Stimulated activated CD8-positive, alpha-beta memory T cell treated with anti-CD3 and anti-CD28 coated beads, Interleukin-4, amount 100 ng/mL, for 24 hours (primary cell): ENCODE measurements at regions not wholly inside any gene's neighbourhood (a gene's known extent, or its start where the extent isn't known, plus 50 kb on each side); places are given as distances from the start of the nearest gene placed in this dataset.

Source experiments
- DNase-seq: peaks from one replicate; pipeline ENCODE4 v3.0.0-alpha.2; 2020; ENCODE audit warnings: low read depth

DNA sequence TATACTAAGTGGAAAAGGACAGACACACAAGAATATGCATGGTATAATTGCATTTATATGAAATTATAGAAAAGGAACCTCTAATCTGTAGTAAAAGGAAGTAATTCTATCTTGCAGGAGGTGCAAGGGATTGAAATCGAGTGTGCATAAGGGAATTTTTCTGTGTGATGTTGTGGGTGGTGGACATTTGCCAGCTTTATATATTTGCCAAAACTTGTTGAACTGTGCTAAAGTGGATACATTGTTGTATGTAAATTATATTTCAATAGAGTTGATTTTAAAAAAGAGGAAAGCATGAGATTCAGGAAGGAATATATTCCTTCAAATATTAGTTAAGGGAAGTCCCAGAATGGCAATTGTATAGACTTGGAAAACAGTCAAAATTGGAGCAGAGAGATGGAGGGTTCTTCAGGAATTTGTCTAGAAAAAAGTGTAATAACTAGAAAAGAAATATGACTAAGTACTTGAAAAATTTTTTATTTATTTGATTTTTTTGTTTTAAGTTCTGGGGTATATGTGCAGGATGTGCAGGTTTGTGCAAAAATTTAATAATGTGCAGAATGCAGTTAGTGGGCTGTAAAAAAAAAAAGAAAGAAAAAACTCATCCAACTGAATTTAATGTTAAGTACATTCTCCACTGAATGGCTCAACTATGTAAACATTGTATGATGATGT is 96.1 kb downstream of the ARL4A start:
- DNase-seq, result no peak

- DNase-seq, result no peak
Observed at GRCh38 chr7:12785473-12785872, 98.0 kb downstream of the ARL4A start.

DNA sequence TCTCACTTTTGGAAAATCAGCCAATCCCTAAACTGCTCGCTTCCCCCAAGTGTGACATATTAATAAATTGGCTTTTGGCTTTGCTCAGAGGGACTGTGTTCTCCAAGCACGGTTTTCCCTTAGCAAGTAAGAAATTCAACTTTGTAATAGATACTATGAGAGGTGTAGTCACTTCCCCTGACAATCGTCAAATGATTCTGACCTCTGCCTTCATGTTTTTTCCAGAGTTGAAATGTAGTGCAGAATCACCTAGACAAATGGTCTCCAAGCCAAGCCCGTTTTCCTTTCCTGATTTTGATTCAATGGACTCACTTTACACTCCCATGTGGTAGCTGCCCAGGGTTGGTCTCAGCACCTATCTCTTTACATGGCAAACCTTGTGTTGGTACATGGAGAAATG is 99.1 kb downstream of the ARL4A start:
- no peak for DNase-seq

GRCh38 chr7:12788171-12788570 is 100.7 kb downstream of the ARL4A start:
- DNase-seq, result no peak

DNA sequence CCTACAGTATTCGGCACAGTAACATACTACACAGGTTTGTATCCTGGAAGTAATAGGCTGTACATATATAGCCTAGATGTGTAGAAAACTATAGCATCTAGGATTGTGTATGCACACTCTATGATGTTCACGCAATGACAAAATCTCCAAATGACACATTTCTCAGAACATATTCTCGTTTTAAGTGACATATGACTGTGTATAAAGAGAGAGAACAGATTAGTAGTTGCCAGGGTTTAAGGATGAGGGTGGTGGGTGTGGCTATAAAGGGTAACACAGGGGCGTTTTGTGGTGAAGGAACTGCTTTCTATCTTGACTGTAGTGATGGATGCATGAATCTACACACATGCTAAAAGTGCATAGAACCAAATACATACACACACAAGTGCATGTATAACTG is 101.2 kb downstream of the ARL4A start:
- no peak for DNase-seq

- DNase-seq, result no peak
Observed at GRCh38 chr7:12794722-12795302, 107.4 kb downstream of the ARL4A start.

- no peak for DNase-seq
Observed at GRCh38 chr7:12796397-12797127, 109.1 kb downstream of the ARL4A start.

GRCh38 chr7:12800486-12800885 is 113.1 kb downstream of the ARL4A start:
- DNase-seq, result no peak

DNA sequence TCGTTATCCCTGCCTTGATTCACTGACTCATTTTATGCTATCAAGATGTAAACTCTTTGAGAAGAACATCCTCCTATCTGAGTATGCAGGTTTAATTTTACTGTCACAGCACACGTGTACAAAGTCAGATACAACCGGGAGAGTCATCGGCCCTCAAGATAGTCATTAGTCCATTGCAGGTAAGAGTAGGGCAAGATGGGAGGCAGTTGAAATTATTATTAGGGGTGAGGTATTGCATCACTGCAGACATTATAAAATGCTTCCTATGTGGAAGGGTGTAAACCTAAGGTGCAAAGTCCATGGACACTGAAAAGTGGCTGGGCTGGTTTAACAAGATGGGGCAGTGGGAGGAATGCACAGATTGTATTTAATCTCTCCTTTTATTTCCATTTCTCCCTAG is 113.7 kb downstream of the ARL4A start:
- DNase-seq, result no peak

- DNase-seq, result no peak
Observed at GRCh38 chr7:12802070-12802469, 114.6 kb downstream of the ARL4A start.

GRCh38 chr7:12803542-12803941 is 116.1 kb downstream of the ARL4A start:
- no peak for DNase-seq

DNA sequence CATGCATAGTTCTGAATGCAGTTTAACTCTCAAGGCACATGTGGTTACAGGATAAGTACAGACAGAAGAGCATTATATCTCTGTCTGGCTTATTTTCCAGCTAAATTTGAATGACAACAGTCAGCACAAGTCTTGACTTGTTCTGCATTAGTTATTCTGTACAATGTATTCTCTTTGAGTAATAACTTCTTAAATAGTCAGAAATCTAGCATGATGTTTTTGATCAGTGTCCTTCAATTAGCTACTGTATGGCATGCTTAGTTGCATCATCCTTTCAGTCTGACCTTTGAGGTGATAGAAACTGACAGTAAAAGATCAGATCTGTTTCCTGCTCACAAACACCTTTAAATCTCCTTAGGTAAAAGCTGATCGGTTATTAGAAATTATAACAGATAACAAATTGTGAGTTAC is 118.1 kb downstream of the ARL4A start:
- DNase-seq, result no peak

GRCh38 chr7:12805957-12806356 is 118.5 kb downstream of the ARL4A start:
- DNase-seq, result no peak

- no peak for DNase-seq
Observed at GRCh38 chr7:12809476-12809875, 122.0 kb downstream of the ARL4A start.

GRCh38 chr7:12812111-12812510 is 124.7 kb downstream of the ARL4A start:
- no peak for DNase-seq

DNA sequence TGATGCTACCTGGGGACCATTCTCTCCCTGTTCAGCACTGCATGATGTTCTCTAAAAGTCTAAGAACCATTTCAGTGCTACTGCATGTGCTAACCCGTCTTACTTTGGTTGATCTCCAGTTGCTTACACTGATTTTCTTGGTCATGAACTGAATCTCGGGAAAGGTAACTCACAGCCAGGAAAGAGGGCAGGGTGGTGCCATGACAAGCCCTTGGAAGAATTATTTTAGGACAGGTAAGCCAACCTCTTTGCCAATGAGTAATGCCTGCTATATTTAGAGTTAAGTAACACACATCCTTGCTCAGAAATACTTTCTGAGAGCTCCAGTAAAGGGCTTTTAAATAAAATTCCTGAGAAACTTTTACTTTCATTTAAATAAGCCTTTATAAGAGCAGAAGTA is 126.7 kb downstream of the ARL4A start:
- no peak for DNase-seq

GRCh38 chr7:12814828-12815227 is 127.4 kb downstream of the ARL4A start:
- DNase-seq, result no peak

- DNase-seq, result no peak
Observed at GRCh38 chr7:12815426-12815825, 128.0 kb downstream of the ARL4A start.

- no peak for DNase-seq
Observed at GRCh38 chr7:12815871-12816270, 128.4 kb downstream of the ARL4A start.

- no peak for DNase-seq
Observed at GRCh38 chr7:12820777-12821176, 133.3 kb downstream of the ARL4A start.

DNA sequence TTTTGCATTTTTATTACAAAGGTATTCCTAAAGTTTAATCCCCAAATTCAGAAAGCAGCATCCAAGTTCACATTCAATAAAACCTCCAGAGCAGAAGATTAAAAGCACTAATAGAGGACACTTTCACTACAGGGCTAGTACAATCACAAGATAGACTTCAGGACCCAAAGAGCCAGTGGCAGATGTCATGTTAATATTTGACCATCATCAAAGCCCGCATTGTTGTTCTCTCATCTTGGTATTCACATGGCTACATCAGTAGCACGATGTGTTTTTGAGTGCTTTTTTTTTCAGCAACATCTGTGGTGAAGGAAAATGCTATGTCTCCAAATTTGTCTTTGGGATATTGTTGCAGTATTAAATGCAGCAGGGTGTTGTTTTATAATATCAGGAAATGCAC is 134.3 kb downstream of the ARL4A start:
- no peak for DNase-seq

- DNase-seq, result no peak
Observed at GRCh38 chr7:12826079-12826478, 138.6 kb downstream of the ARL4A start.

DNA sequence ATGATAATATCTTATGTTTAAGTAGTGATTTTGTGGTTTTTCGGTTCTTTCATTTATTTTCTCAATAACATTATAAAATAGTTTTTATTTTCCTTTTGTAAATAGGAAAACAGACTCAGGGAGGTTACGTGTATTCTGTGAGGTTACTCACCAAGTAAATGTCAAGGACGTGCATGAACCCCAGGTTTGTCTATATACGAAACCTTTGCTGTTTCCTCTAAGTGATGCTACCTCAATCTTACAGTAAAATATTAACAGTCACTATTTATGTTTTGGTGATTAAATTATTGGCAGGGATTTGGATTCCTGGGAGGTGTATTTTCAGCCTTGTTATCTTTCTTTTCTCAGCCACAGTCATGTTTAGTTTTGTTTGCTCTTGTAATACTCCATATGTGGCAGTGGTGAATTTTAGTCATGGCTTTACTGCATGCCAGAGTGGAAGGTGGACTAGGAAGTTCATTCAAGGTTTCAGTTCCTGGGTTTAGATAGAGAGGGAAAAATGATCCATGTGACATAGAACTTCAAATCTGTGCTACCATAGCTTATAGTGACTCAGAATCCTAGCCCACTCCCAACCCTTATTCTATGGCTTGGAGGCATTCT is 139.9 kb downstream of the ARL4A start:
- DNase-seq, result no peak
